ENCODE measurements at regions not wholly inside any gene's neighbourhood (a gene's known extent, or its start where the extent isn't known, plus 50 kb on each side); places are given as distances from the start of the nearest gene placed in this dataset.

DNA sequence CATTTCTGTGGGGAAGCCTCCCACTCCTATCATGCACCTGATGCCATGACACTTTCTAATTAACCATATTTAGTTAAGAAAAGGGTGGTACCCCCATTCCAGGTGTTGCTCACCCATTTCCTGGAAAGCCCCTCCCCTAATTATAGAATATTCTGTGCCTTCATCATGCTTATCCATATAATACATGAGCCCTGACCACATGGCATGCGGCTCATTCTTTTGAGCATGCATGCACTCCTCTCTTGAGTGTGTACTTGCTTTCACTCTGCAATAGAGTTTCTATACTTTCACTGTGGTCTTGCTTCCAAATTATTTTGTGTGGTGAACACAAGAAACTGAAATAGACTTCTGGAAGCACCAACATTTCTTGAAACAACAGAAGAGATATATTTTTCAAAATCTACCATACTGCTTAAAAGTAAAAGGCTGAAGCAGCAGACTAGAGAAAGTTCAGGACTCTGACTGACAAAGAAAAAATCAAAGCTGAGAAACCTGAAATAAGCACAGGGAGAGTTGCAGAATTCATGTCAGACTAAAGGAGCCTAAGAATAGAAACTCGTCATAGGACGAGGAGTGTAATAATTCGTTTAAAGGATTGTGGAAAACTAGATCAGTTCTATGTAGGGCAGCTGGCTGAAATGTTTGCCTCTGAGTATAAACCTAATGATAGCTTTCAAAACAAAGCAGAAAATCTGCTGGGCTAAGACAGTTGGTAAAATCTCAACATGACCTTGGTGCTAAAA is 144.8 kb downstream of the KITLG start:
- TF ChIP-seq, protein P1, sequence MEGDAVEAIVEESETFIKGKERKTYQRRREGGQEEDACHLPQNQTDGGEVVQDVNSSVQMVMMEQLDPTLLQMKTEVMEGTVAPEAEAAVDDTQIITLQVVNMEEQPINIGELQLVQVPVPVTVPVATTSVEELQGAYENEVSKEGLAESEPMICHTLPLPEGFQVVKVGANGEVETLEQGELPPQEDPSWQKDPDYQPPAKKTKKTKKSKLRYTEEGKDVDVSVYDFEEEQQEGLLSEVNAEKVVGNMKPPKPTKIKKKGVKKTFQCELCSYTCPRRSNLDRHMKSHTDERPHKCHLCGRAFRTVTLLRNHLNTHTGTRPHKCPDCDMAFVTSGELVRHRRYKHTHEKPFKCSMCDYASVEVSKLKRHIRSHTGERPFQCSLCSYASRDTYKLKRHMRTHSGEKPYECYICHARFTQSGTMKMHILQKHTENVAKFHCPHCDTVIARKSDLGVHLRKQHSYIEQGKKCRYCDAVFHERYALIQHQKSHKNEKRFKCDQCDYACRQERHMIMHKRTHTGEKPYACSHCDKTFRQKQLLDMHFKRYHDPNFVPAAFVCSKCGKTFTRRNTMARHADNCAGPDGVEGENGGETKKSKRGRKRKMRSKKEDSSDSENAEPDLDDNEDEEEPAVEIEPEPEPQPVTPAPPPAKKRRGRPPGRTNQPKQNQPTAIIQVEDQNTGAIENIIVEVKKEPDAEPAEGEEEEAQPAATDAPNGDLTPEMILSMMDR (IDR thresholded peaks at IDR 0.05; ENCODE audit: insufficient read depth, low read depth, low read length), result no peak
- TF ChIP-seq EZH2 (IDR thresholded peaks at IDR 0.05; ENCODE audit: insufficient read depth, low read length), result no peak
- no peaks in the 10 kb centered on the region for H3K36me3 ChIP-seq (ENCODE audit: insufficient read depth, low read length)
- peaks cover 8% of the 10 kb centered on the region for H3K9me3 Mint-ChIP-seq (ENCODE audit: unreplicated experiment)
- no peaks in the 10 kb centered on the region for H3K9me3 ChIP-seq (ENCODE audit: insufficient read depth, low read depth, low read length)
- no peaks in the 10 kb centered on the region for H3K27me3 Mint-ChIP-seq (ENCODE audit: low read depth, unreplicated experiment)
- peaks cover 8% of the 10 kb centered on the region for H3K4me1 Mint-ChIP-seq (ENCODE audit: low read depth, unreplicated experiment)
- no peak overlapping the region for H3K9ac ChIP-seq (ENCODE audit: low read length)
- no peak overlapping the region for H3K27ac Mint-ChIP-seq (ENCODE audit: unreplicated experiment)
- no peak for DNase-seq (ENCODE audit: low read depth)
- H3K27ac ChIP-seq (ENCODE audit: low read depth, low read length), result no peak overlapping the region
- H4K20me1 ChIP-seq (ENCODE audit: insufficient read depth, low read length), result no peaks in the 10 kb centered on the region
- H3K4me2 ChIP-seq (ENCODE audit: low read length), result no peak overlapping the region
- H3K36me3 Mint-ChIP-seq (ENCODE audit: low read depth, unreplicated experiment), result peaks cover 2% of the 10 kb centered on the region
- H2AFZ ChIP-seq (ENCODE audit: low read depth, low read length), result no peak overlapping the region
- H3K4me3 Mint-ChIP-seq (ENCODE audit: unreplicated experiment), result no peak overlapping the region
- H3K79me2 ChIP-seq (ENCODE audit: insufficient read depth, low read length), result no peaks in the 10 kb centered on the region
- no peak overlapping the region for H3K4me3 ChIP-seq (ENCODE audit: insufficient read depth, low read depth, low read length)
- peaks cover 3% of the 10 kb centered on the region for H3K4me1 ChIP-seq (ENCODE audit: insufficient read depth, low read length)
- no peaks in the 10 kb centered on the region for H3K27me3 ChIP-seq (ENCODE audit: insufficient read depth, low read length)
- FAIRE-seq, result no peak

DNA sequence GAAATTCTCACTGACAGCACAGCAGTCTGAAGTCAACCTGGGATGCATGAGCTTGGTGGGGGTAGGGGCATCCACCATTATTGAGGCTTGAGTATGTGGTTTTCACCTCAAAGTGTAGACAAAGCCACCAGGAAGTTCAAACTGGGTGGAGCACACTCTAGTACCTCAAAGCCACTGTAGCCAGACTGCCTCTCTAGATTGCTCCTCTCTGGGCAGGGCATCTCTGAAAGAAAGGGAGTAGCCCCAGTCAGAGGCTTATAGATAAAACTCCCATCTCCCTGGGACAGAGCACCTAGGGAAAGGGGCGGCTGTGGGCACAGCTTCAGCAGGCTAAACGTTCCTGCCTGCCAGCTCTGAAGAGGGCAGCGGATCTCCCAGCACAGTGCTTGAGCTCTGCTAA is 143.0 kb downstream of the KITLG start:
- Mint-ChIP-seq H3K4me3 (ENCODE audit: unreplicated experiment) (no peak overlapping the region), H3K27me3 (ENCODE audit: low read depth, unreplicated experiment) (no peaks in the 10 kb centered on the region), H3K9me3 (ENCODE audit: unreplicated experiment) (peaks cover 17% of the 10 kb centered on the region), H3K4me1 (ENCODE audit: low read depth, unreplicated experiment) (peaks cover 8% of the 10 kb centered on the region), H3K36me3 (ENCODE audit: low read depth, unreplicated experiment) (no peaks in the 10 kb centered on the region), H3K27ac (ENCODE audit: unreplicated experiment) (no peak overlapping the region)
- H3K4me2 ChIP-seq (ENCODE audit: low read length), result no peak overlapping the region
- peaks cover 3% of the 10 kb centered on the region for H3K4me1 ChIP-seq (ENCODE audit: insufficient read depth, low read length)
- H3K4me3 ChIP-seq (ENCODE audit: insufficient read depth, low read depth, low read length), result no peak overlapping the region
- H3K9me3 ChIP-seq (ENCODE audit: insufficient read depth, low read depth, low read length), result no peaks in the 10 kb centered on the region
- FAIRE-seq (no peak), DNase-seq (ENCODE audit: low read depth) (no peak)
- no peak for TF ChIP-seq EZH2 (IDR thresholded peaks at IDR 0.05; ENCODE audit: insufficient read depth, low read length)
- TF ChIP-seq, protein P1 (IDR thresholded peaks at IDR 0.05; ENCODE audit: insufficient read depth, low read depth, low read length), result no peak
- no peaks in the 10 kb centered on the region for H4K20me1 ChIP-seq (ENCODE audit: insufficient read depth, low read length)
- no peaks in the 10 kb centered on the region for H3K27me3 ChIP-seq (ENCODE audit: insufficient read depth, low read length)
- H3K27ac ChIP-seq (ENCODE audit: low read depth, low read length), result no peak overlapping the region
- H3K9ac ChIP-seq (ENCODE audit: low read length), result no peak overlapping the region
- H3K36me3 ChIP-seq (ENCODE audit: insufficient read depth, low read length), result no peaks in the 10 kb centered on the region
- H2AFZ ChIP-seq (ENCODE audit: low read depth, low read length), result no peak overlapping the region
- no peaks in the 10 kb centered on the region for H3K79me2 ChIP-seq (ENCODE audit: insufficient read depth, low read length)

All from astrocyte (in vitro differentiated cells and primary cell).